GM21786 (cell line): ENCODE measurements at regions not wholly inside any gene's neighbourhood (a gene's known extent, or its start where the extent isn't known, plus 50 kb on each side); places are given as distances from the start of the nearest gene placed in this dataset.
"Not testable (repeated sequence)": the region's sequence is repeated elsewhere in the genome, so short reads cannot be mapped to it uniquely, and the experiment has no call there.

Experiments used
- ATAC-seq: cut with Tn5 transposase; IDR thresholded peaks from one replicate; pipeline ENCODE4 v1.9.1; 2021; ENCODE audit not compliant: unreplicated experiment

DNA sequence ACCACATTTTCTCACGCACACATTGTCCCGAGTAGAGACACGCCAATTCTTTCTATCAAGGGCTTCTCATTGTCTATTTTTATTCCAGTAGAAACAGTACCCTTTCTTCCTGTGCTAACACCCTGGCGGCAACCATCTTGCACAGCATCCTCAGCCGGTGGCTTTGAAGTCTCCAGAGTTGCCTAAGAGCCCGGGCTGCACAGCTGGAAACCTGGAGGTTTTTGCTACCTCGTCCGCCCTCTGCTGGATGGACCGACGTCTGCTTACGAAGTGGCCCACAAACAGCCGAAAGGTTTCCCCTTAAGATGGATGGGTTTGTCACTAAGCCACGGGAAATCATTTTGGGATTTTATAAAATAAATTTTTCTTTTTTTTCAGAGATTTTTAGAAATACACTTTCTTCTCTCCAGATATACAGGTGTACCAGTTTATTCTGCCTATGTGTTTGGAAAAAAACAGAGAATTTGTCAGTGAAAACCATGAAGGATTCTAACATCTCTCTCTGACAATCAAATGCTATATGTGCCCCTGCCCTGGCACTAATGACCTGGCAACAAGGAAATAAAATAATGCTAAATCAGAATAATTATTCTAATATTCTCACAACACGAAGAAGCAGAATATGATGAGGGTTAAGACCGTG lies 81.8 kb upstream of the FAM204A start:
- peak; percentile 84 for ATAC-seq

- no peak for ATAC-seq
Measured at GRCh38 chr10:118422241-118422640, 80.1 kb upstream of the FAM204A start.

DNA sequence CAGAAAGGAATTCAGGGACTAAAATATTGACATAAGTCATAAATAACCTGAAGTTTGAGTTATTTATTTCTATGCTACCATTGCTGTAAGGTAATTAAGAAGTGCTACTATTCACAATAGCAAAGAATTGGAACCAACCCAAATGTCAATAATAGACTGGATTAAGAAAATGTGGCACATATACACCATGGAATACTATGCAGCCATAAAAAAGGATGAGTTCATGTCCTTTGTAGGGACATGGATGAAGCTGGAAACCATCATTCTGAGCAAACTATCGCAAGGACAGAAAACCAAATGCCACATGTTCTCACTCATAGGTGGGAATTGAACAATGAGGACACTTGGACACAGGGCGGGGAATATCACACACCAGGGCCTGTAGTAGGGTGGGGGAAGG lies 77.9 kb upstream of the FAM204A start:
- not testable (repeated sequence) for ATAC-seq

GRCh38 chr10:118412932-118413331 lies 70.8 kb upstream of the FAM204A start:
- ATAC-seq, result no peak

- no peak for ATAC-seq
Measured at GRCh38 chr10:118412132-118412760, 70.1 kb upstream of the FAM204A start.

GRCh38 chr10:118409295-118409694 lies 67.2 kb upstream of the FAM204A start:
- ATAC-seq, result no peak

GRCh38 chr10:118408181-118408580 lies 66.1 kb upstream of the FAM204A start:
- no peak for ATAC-seq

- no peak for ATAC-seq
Measured at GRCh38 chr10:118407777-118408176, 65.7 kb upstream of the FAM204A start.

GRCh38 chr10:118407026-118407425 lies 64.9 kb upstream of the FAM204A start:
- ATAC-seq, result no peak

DNA sequence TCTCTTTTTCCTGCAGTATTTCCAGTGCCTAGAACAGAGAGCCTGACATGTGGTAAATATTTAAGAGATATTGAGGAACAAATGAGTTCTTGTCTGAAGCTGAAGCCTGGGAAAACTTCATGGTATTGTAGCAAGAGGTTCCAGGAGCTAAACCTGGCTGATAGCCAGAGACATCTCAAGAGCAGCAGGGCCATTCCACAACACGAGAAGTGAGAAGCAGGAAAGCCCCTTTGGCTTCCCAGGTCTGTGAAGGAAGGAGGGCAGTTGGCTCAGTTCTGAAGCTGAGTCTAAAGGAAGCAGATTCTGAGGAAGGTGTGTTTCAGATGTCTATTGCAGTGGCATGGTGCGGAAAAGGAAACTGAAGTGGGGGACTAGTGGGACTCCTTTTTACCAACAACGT lies 63.8 kb upstream of the FAM204A start:
- ATAC-seq, result no peak

- ATAC-seq, result no peak
Measured at GRCh38 chr10:118403967-118404366, 61.8 kb upstream of the FAM204A start.

- no peak for ATAC-seq
Measured at GRCh38 chr10:118401708-118402193, 59.6 kb upstream of the FAM204A start.

DNA sequence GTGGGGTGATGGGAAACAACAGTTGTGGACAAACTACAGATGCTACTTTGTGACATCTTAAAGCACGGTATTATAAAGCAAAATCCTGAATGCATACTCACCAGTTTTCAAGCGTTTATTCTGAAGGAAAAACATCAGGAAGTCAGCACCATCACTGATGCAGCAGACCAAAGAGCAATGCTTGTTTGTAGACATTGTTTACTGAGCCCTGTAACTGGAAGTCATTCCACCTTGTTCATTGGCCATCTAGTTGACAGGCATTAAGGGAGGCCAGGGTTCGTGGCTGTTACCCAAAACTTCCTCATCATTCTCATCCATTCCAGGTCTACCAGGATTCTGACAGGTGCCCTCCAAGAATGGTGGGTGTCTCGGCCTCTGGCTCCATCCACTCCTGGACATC lies 55.3 kb upstream of the FAM204A start:
- no peak for ATAC-seq

- ATAC-seq, result no peak
Measured at GRCh38 chr10:118395947-118396346, 53.8 kb upstream of the FAM204A start.

DNA sequence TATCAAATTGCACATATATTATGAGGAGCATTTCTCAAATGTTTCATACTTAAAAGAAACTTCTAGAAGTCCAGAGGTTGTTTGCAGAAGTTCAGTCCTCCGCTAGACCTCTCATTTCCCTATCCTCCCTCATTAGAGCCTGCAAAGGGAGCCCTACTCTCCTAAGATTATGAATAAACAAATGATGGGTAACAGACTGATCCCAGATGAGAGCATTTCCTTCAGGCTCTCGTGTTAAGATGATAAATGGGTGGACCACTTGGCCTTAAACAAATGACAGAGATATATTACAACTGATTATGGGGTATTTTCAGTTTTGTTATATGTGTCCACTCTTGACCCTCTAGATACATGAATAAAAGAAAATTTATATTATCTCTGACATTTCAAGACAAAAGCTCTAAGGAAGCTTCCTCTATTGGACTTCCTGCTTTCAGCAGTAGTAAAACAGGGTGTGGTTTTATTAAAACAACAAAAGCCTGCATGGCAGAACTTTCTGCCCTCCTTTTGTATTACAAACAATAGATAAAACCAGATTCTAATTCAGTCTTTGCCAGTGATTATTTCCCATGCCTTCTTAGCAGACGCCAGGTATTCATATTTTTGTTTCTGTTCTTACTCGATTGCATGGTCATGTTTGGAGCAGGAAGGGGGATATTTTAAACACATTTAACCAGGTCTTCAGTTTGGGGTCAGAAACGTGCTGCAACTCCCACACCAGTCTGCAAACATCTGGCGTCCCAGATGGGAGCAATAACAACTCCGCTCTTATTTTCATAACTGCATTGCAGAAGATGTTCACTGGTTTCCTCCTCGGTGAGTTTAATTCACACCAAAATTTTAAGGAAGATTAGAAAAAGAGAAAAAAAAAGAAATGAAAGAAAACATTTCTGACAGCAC lies 52.4 kb upstream of the FAM204A start:
- ATAC-seq, result no peak

DNA sequence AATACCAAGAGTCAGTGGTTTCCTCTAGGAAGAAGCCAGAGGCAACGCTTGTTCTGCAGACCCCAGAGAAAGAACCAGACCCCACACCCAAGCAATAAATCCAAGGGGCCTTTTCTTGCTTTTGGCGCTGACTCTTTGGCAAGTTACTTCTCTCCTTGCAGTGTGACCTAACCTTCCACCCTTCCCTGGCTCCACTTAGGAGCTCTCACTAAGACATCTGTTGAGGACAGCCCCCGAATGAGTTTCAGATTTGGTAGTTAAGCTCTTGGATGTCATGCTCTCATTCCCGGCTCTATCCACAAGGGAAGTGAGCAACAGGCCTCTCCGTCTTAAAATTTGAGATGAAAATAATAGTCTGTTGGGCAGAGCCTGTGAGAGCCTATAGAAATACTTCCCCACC lies 50.6 kb upstream of the FAM204A start:
- ATAC-seq, result no peak
